ENCODE measurements at regions not wholly inside any gene's neighbourhood (a gene's known extent, or its start where the extent isn't known, plus 50 kb on each side); places are given as distances from the start of the nearest gene placed in this dataset.

DNA sequence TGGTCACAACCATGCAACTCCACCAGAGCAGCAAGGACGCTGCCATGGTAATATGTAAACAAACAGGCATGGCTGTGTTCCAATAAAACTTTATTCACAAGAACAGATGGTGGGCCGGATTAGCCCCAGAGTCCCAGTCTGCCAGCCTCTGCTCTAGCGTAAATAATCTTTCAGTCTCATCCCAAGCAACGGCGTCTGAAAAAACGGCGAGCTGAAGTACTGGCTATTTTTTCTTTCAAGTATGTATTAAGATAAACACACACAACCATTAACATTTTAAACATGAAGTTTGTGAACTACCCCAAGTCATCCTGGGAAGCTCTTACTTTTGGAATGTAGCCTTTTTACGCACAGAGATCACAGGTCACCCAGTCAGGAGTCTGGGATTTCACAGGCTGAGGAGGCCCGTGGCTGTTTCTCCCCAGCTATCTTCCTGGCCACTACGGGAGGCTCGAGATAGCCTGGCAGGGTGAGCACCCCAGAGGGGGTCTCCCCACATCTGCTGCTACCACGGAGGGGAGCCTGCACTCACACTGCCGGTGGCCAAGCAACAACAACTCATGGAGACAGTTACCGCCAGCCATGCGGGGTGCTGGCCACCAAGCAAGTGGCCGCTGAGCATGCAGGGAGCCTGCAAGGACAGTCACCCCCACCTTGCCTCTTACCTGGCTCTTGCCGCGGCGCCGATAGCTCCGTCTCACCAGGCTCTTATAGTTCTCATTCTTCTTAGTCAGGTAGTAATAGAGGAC, 124.6 kb downstream of the RFLNA start:
- TF ChIP-seq, protein P1, sequence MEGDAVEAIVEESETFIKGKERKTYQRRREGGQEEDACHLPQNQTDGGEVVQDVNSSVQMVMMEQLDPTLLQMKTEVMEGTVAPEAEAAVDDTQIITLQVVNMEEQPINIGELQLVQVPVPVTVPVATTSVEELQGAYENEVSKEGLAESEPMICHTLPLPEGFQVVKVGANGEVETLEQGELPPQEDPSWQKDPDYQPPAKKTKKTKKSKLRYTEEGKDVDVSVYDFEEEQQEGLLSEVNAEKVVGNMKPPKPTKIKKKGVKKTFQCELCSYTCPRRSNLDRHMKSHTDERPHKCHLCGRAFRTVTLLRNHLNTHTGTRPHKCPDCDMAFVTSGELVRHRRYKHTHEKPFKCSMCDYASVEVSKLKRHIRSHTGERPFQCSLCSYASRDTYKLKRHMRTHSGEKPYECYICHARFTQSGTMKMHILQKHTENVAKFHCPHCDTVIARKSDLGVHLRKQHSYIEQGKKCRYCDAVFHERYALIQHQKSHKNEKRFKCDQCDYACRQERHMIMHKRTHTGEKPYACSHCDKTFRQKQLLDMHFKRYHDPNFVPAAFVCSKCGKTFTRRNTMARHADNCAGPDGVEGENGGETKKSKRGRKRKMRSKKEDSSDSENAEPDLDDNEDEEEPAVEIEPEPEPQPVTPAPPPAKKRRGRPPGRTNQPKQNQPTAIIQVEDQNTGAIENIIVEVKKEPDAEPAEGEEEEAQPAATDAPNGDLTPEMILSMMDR (conservative IDR thresholded peaks at IDR 0.05 in 1 of 2, IDR thresholded peaks at IDR 0.05 in 1 of 2; ENCODE audit: low read depth in 1 of 2, low read length in 2 of 2), result no peak
- no peak for TF ChIP-seq EZH2 (IDR thresholded peaks at IDR 0.05; ENCODE audit: low read length, missing control alignments)

Measured in fibroblast of lung (primary cell).